ENCODE measurements at regions not wholly inside any gene's neighbourhood (a gene's known extent, or its start where the extent isn't known, plus 50 kb on each side); places are given as distances from the start of the nearest gene placed in this dataset.

- DNase-seq (ENCODE audit: low read depth), result no peak
- no peak for TF ChIP-seq CTCF (conservative IDR thresholded peaks at IDR 0.05; ENCODE audit: low read depth, low read length)
- H3K4me3 ChIP-seq (ENCODE audit: low read depth, low read length), result no peak overlapping the region
These were observed 68.8 kb upstream of the MTPN start for GRCh38 chr7:136045992-136046391.

DNA sequence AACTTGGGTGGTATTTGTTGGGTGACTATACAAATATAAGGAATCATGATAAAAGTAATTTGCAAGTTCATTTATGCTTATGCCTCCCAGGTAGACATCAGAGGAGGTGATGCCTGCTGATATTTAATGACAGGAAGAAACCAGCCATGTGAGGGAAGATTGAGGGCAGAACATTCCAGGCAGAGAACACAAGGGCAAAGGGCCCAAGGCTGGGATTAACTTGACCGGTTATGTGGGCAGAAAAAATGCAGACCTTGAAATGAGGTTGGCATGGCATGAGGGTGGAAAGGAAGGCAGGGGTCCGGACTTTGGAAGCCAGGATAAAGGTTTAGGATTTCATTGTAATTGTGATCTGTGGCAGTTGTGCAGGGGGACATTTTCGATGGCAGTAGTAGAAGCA is 68.0 kb upstream of the MTPN start:
- DNase-seq (ENCODE audit: low read depth), result no peak
- no peak for TF ChIP-seq CTCF (conservative IDR thresholded peaks at IDR 0.05; ENCODE audit: low read depth, low read length)
- H3K4me3 ChIP-seq (ENCODE audit: low read depth, low read length), result no peak overlapping the region

GRCh38 chr7:136039577-136040345 is 62.6 kb upstream of the MTPN start:
- H3K4me3 ChIP-seq (ENCODE audit: low read depth, low read length), result no peak overlapping the region
- no peak for DNase-seq (ENCODE audit: low read depth)
- TF ChIP-seq CTCF (conservative IDR thresholded peaks at IDR 0.05; ENCODE audit: low read depth, low read length), result no peak

DNA sequence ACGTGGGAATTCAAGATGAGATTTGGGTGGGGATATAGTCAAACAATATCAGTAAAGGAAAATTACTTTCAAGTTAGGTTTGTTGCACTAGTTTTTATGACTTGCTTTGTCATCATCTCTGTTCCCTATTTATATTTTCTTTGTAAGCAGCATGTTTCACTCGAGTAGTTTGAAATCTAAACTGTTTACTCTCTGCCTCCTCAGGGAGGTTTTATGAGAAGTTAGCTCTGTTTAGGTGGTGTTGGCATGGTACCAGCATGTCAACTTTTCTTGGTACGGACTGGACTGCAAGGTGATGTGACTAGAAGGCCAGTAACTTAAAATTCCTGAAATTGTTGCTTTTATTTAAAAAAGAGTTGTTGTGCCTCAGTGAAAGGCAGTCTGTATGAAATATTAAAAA is 59.2 kb upstream of the MTPN start:
- no peak overlapping the region for H3K4me3 ChIP-seq (ENCODE audit: low read depth, low read length)
- no peak for TF ChIP-seq CTCF (conservative IDR thresholded peaks at IDR 0.05; ENCODE audit: low read depth, low read length)
- DNase-seq (ENCODE audit: low read depth), result no peak

DNA sequence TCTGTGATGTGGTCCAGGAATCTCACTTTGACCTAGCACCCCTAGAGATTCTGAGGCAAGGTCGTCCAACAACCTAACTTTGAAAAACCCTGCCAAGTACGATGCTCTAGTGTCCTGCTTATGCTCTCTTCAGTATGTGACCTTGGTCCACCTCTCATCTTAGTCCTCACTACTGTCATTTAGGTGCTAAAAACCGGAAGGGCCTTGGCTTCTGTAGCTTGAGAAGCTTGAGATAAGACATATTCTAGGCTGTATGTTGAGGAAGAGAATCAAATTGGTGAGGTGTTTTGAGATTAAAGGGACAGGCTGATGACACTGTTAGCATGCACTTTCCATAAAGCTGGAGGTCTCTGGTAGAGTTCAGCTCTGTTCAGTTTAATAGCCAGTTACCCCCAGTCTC is 57.0 kb upstream of the MTPN start:
- DNase-seq (ENCODE audit: low read depth), result no peak
- no peak overlapping the region for H3K4me3 ChIP-seq (ENCODE audit: low read depth, low read length)
- TF ChIP-seq CTCF (conservative IDR thresholded peaks at IDR 0.05; ENCODE audit: low read depth, low read length), result no peak

- peak; percentile 6 for DNase-seq (ENCODE audit: low read depth)
- no peak for TF ChIP-seq CTCF (conservative IDR thresholded peaks at IDR 0.05; ENCODE audit: low read depth, low read length)
- no peak overlapping the region for H3K4me3 ChIP-seq (ENCODE audit: low read depth, low read length)
These were observed 56.4 kb upstream of the MTPN start for GRCh38 chr7:136033413-136034031.

GRCh38 chr7:136030867-136031318 is 53.7 kb upstream of the MTPN start:
- no peak for DNase-seq (ENCODE audit: low read depth)
- H3K4me3 ChIP-seq (ENCODE audit: low read depth, low read length), result no peak overlapping the region
- TF ChIP-seq CTCF (conservative IDR thresholded peaks at IDR 0.05; ENCODE audit: low read depth, low read length), result no peak
